SK-N-SH (cell line): ENCODE measurements at regions not wholly inside any gene's neighbourhood (a gene's known extent, or its start where the extent isn't known, plus 50 kb on each side); places are given as distances from the start of the nearest gene placed in this dataset.

ENCODE experiments used
- CTCF ChIA-PET: fragments of 300-600, 350-600 bp; formaldehyde crosslinking; extraction: SDS; loops from one replicate; lab custom pipeline; 2021; lab: Yijun Ruan, JAX
- POLR2A ChIA-PET: fragments of 350-600 bp; sonication (Branson Sonifier 250); formaldehyde crosslinking; extraction: SDS; loops from one replicate; lab custom pipeline; 2020; ENCODE audit warnings: antibody characterized with exemption, inconsistent platforms; lab: Yijun Ruan, JAX
- DNase-seq: peaks from one replicate; pipeline ENCODE4 v3.0.0; 2012
- H2AFZ ChIP-seq: fragments of 200-600 bp; sonication (generic); 2 replicates; pipeline ENCODE4 v1.8.1; 2016; ENCODE audit warnings: antibody characterized with exemption, mild to moderate bottlenecking, low read depth
- H3F3A ChIP-seq: fragments of 200-600 bp; sonication (generic); replicated peaks from 2 replicates; pipeline ENCODE3; 2016; ENCODE audit warnings: antibody characterized with exemption, mild to moderate bottlenecking; ENCODE audit not compliant: insufficient read depth
- H3K27ac ChIP-seq, 2 experiments: fragments of 200-500 bp in 1 of 2; fragments of 200-600 bp in 1 of 2; sonication (Bioruptor generic) in 1 of 2; sonication (generic), shearing (Covaris generic) in 1 of 2; 2 replicates each; pipeline versions ENCODE4 v1.5.1 to v1.6.1; 2014 to 2016; ENCODE audit warnings: low read depth in 2 of 2, inconsistent platforms in 1 of 2, low read length in 1 of 2, mild to moderate bottlenecking in 1 of 2, mixed read lengths in 1 of 2
- H3K27me3 ChIP-seq: fragments of 200-600 bp; sonication (generic), shearing (Covaris generic); 2 replicates; pipeline ENCODE4 v1.6.1; 2016; ENCODE audit warnings: mixed run types; ENCODE audit not compliant: insufficient read depth
- H3K36me3 ChIP-seq, 2 experiments: fragments of 200-500 bp in 1 of 2; fragments of 200-600 bp in 1 of 2; sonication (Bioruptor generic) in 1 of 2; sonication (generic) in 1 of 2; replicated peaks in 1 of 2; 2 replicates each; pipeline versions ENCODE3 to v1.5.1; 2014 to 2016; ENCODE audit warnings: low read length in 1 of 2, mild to moderate bottlenecking in 1 of 2; ENCODE audit not compliant: insufficient read depth in 2 of 2, control insufficient read depth in 1 of 2
- H3K4me1 ChIP-seq, 2 experiments: fragments of 200-500 bp in 1 of 2; fragments of 200-600 bp in 1 of 2; sonication (Bioruptor generic) in 1 of 2; sonication (generic), shearing (Covaris generic) in 1 of 2; 2 replicates each; pipeline versions ENCODE4 v1.5.1 to v1.6.1; 2014 to 2016; ENCODE audit warnings: low read depth in 1 of 2, low read length in 1 of 2, mixed run types in 1 of 2; ENCODE audit not compliant: insufficient read depth in 2 of 2, control insufficient read depth in 1 of 2
- H3K4me2 ChIP-seq: fragments of 200-600 bp; sonication (generic), shearing (Covaris generic); 2 replicates; pipeline ENCODE4 v1.6.1; 2017; ENCODE audit warnings: mixed run types
- H3K4me3 ChIP-seq, 2 experiments: fragments of 200-500 bp in 1 of 2; fragments of 200-600 bp in 1 of 2; sonication (Bioruptor generic) in 1 of 2; sonication (generic), shearing (Covaris generic) in 1 of 2; 2 replicates each; pipeline versions ENCODE4 v1.5.1 to v1.8.1; 2014 to 2016; ENCODE audit warnings: low read depth in 2 of 2, inconsistent platforms in 1 of 2, low read length in 1 of 2, mild to moderate bottlenecking in 1 of 2, mixed read lengths in 1 of 2, moderate library complexity in 1 of 2
- H3K79me2 ChIP-seq: fragments of 200-600 bp; sonication (generic); 2 replicates; pipeline ENCODE4 v1.8.1; 2017; ENCODE audit warnings: mild to moderate bottlenecking; ENCODE audit not compliant: insufficient read depth
- H3K9ac ChIP-seq: fragments of 200-600 bp; sonication (generic); 2 replicates; pipeline ENCODE4 v1.6.1; 2017; ENCODE audit warnings: mixed run types
- H3K9me2 ChIP-seq: fragments of 200-600 bp; sonication (generic); 2 replicates; pipeline ENCODE4 v1.6.1; 2017; ENCODE audit warnings: mixed run types
- H3K9me3 ChIP-seq: fragments of 200-600 bp; sonication (generic); 2 replicates; pipeline ENCODE4 v1.6.1; 2017; ENCODE audit warnings: mixed run types, mild to moderate bottlenecking, moderate library complexity
- H4K20me1 ChIP-seq: fragments of 200-600 bp; sonication (generic); 2 replicates; pipeline ENCODE4 v1.6.1; 2017; ENCODE audit warnings: mild to moderate bottlenecking, mixed run types; ENCODE audit not compliant: insufficient read depth
- CHD2 ChIP-seq: fragments of 150-350 bp; IDR thresholded peaks from 2 replicates; pipeline ENCODE4 v1.6.1; 2018; ENCODE audit warnings: low read length; ENCODE audit not compliant: partially characterized antibody
- CTCF ChIP-seq: fragments of 200-600 bp; sonication (generic); IDR thresholded peaks from 2 replicates; pipeline ENCODE4 v1.6.1; 2017; ENCODE audit warnings: antibody characterized with exemption, mild to moderate bottlenecking, moderate library complexity
- EP300 ChIP-seq, 2 experiments: IDR thresholded peaks; 2 replicates each; pipeline versions ENCODE4 v1.4.0 to v1.6.1; 2012; ENCODE audit warnings: borderline replicate concordance in 1 of 2, low read depth in 1 of 2, low read length in 1 of 2
- EZH2phosphoT487 ChIP-seq: fragments of 200-600 bp; sonication (generic); IDR thresholded peaks from 2 replicates; pipeline ENCODE4 v1.6.1; 2017; ENCODE audit warnings: low read depth, mixed run types, mild to moderate bottlenecking, antibody characterized with exemption, moderate library complexity, borderline replicate concordance
- FOSL2 ChIP-seq: IDR thresholded peaks from 2 replicates; pipeline ENCODE4 v1.4.0; 2012; ENCODE audit warnings: low read depth, mild to moderate bottlenecking, moderate library complexity, borderline replicate concordance
- FOXJ3 ChIP-seq: sonication (generic); formaldehyde crosslinking; IDR thresholded peaks from 2 replicates; pipeline ENCODE4 v1.5.1; 2020; ENCODE audit warnings: mild to moderate bottlenecking, missing genetic modification reagents
- FOXM1 ChIP-seq: IDR thresholded peaks from 2 replicates; pipeline ENCODE4 v1.4.0; 2012; ENCODE audit warnings: low read depth, mild to moderate bottlenecking
- GABPA ChIP-seq: IDR thresholded peaks from 2 replicates; pipeline ENCODE4 v1.4.0; 2012; ENCODE audit warnings: low read depth, mild to moderate bottlenecking
- JUND ChIP-seq: IDR thresholded peaks from 2 replicates; pipeline ENCODE4 v1.4.0; 2012
- MXI1 ChIP-seq: IDR thresholded peaks from 2 replicates; pipeline ENCODE4 v1.6.1; 2012; ENCODE audit warnings: mild to moderate bottlenecking, low read depth, low read length, improper control_type of control experiment
- NFIC ChIP-seq: IDR thresholded peaks from 2 replicates; pipeline ENCODE4 v1.4.0; 2012; ENCODE audit warnings: borderline replicate concordance
- NRF1 ChIP-seq: IDR thresholded peaks from 2 replicates; pipeline ENCODE4 v1.6.1; 2012; ENCODE audit warnings: low read depth, mild to moderate bottlenecking, low read length
- POLR2AphosphoS5 ChIP-seq: IDR thresholded peaks from 2 replicates; pipeline ENCODE4 v1.6.1; 2012; ENCODE audit warnings: low read depth, low read length
- RAD21 ChIP-seq: IDR thresholded peaks from 2 replicates; pipeline ENCODE4 v1.6.1; 2012; ENCODE audit warnings: mild to moderate bottlenecking, low read length
- RCOR1 ChIP-seq: fragments of 150-350 bp; IDR thresholded peaks from 2 replicates; pipeline ENCODE4 v1.6.1; 2017; ENCODE audit warnings: antibody characterized with exemption, low read length
- RXRA ChIP-seq: IDR thresholded peaks from 2 replicates; pipeline ENCODE4 v1.4.0; 2012; ENCODE audit warnings: low read depth, mild to moderate bottlenecking, borderline replicate concordance
- TCF12 ChIP-seq: IDR thresholded peaks from 2 replicates; pipeline ENCODE4 v1.4.0; 2012
- TEAD4 ChIP-seq: IDR thresholded peaks from 2 replicates; pipeline ENCODE4 v1.4.0; 2012; ENCODE audit warnings: mild to moderate bottlenecking, borderline replicate concordance; ENCODE audit not compliant: insufficient read depth
- USF1 ChIP-seq: IDR thresholded peaks from 2 replicates; pipeline ENCODE4 v1.4.0; 2012; ENCODE audit warnings: low read depth, borderline replicate concordance
- ZBTB33 ChIP-seq: IDR thresholded peaks from 2 replicates; pipeline ENCODE4 v1.4.0; 2012; ENCODE audit warnings: low read depth, borderline replicate concordance
- WGBS: methylation state at CpG from one replicate; pipeline ENCODE4 v1.1.6; 2017; ENCODE audit warnings: low lambda C conversion rate; 5-methylcytosine and 5-hydroxymethylcytosine counted together

DNA sequence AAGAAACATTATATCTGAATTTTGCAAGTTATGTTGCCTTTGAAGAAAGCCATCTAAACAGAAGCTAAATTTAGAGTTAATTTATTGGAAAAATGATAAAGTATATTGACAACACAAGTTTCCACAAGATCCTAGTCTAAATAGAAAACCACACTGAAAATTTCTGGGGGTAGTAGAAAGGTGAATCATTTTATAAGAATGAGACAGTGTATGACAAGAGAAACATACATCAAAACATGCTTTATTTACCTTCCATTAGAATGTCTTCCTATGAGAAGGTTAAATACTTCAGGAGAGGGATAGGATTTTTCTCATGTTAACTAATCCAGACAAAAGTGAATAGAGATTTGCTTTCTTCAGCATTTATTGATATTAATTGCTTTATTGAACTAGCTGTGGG is 1389.8 kb upstream of the ZEB2 start:
- POLR2A ChIA-PET = no interaction called here
- Histone ChIP-seq H3K79me2 (no peaks in the 10 kb centered on the region), H3K9ac (no peak overlapping the region), H3K4me1 (no peaks in the 10 kb centered on the region), H2AFZ (no peak overlapping the region), H3F3A (no peaks in the 10 kb centered on the region), H3K36me3 (no peaks in the 10 kb centered on the region), H3K4me2 (no peak overlapping the region), H3K9me2 (no peaks in the 10 kb centered on the region), H3K27ac (no peak overlapping the region), H3K9me3 (no peaks in the 10 kb centered on the region), H4K20me1 (no peaks in the 10 kb centered on the region), H3K27me3 (no peaks in the 10 kb centered on the region), H3K4me3 (no peak overlapping the region)
- DNase-seq = no peak
- CTCF ChIA-PET = interaction anchor here (1.0 to 1.3 kb wide), 2 partner anchors 8 to 10 kb away, joined by 3 to 4 read pairs; no protein-coding TSS in a partner anchor
- TF ChIP-seq RXRA (no peak), NRF1 (no peak), CTCF (no peak), EZH2phosphoT487 (no peak)

- H3F3A ChIP-seq = no peaks in the 10 kb centered on the region
- TF ChIP-seq POLR2AphosphoS5 (no peak), CHD2 (no peak), FOXM1 (no peak), NFIC (no peak), RCOR1 (no peak), TCF12 (no peak), JUND (no peak), RAD21 (no peak), EP300 (IDR thresholded peaks at IDR 0.05; ENCODE audit: borderline replicate concordance in 1 of 2, low read depth in 1 of 2, low read length in 1 of 2) (no peak), ZBTB33 (no peak), MXI1 (no peak), RXRA (no peak), GABPA (no peak), USF1 (no peak), TEAD4 (no peak), FOXJ3 (CRISPR knock-in tag) (no peak), FOSL2 (no peak)
- TF ChIP-seq, all 33 proteins: peak for 0
- ChIA-PET CTCF (interaction anchor here (1.0 to 1.3 kb wide), 3 partner anchors 9 to 13 kb away, joined by 3 to 4 read pairs (median 3); no protein-coding TSS in a partner anchor), POLR2A (no interaction called here)
- no peak overlapping the region for H3K27ac ChIP-seq
- H3K79me2 ChIP-seq = no peaks in the 10 kb centered on the region
- DNase-seq = no peak
- H3K4me3 ChIP-seq = no peak overlapping the region
- no peak overlapping the region for H3K4me2 ChIP-seq
- WGBS = 75% methylated on average over 5 of the region's 5 CpGs
- H2AFZ ChIP-seq = no peak overlapping the region
- H3K27me3 ChIP-seq = no peaks in the 10 kb centered on the region
- no peaks in the 10 kb centered on the region for H3K9me2 ChIP-seq
- no peaks in the 10 kb centered on the region for H3K9me3 ChIP-seq
- H3K4me1 ChIP-seq = no peaks in the 10 kb centered on the region
- no peak overlapping the region for H3K9ac ChIP-seq
- no peaks in the 10 kb centered on the region for H4K20me1 ChIP-seq
- no peaks in the 10 kb centered on the region for H3K36me3 ChIP-seq
These were observed 1389.3 kb upstream of the ZEB2 start for GRCh38 chr2:145909175-145909755.
